HepG2 (cell line): ENCODE measurements at regions not wholly inside any gene's neighbourhood (a gene's known extent, or its start where the extent isn't known, plus 50 kb on each side); places are given as distances from the start of the nearest gene placed in this dataset.
A peak's percentile ranks its signal among the peaks of the same experiment; 100 is the strongest.

Experiments
- ATAC-seq: fragments of 200-7000 bp; cut with Tn5 transposase; 3 replicates; pipeline ENCODE4 v1.9.1; 2020; ENCODE audit warnings: mild to moderate bottlenecking, moderate library complexity
- BruUV-seq: library from RNA; stranded (reverse); fragments of 400-500 nt; replicated peaks from 2 replicates; lab custom pipeline; 2021; lab: Mats Ljungman, UMichigan
- CTCF ChIA-PET: fragments of 300-600 bp; formaldehyde crosslinking; extraction: SDS; loops from one replicate; lab custom pipeline; 2021; ENCODE audit warnings: low total read pairs, inconsistent platforms, low intra/inter-chr PET ratio; lab: Yijun Ruan, JAX
- POLR2A ChIA-PET: fragments of 350-600 bp; sonication (Branson Sonifier 250); formaldehyde crosslinking; loops from one replicate; lab custom pipeline; 2020; ENCODE audit warnings: antibody characterized with exemption, inconsistent platforms; lab: Yijun Ruan, JAX
- DNase-seq: peaks from one replicate; pipeline ENCODE4 v3.0.0-alpha.2; 2015; ENCODE audit warnings: low spot score
- FAIRE-seq: peaks from 3 replicates; lab custom pipeline; 2011; peaks lifted over from hg19 to GRCh38; lab: Jason Lieb, UNC
- H2AFZ ChIP-seq: one replicate; pipeline ENCODE4 v1.6.1; 2011; ENCODE audit warnings: low read length, inconsistent platforms
- H3K27ac ChIP-seq: fragments of 300-600 bp; 3 replicates; pipeline ENCODE4 v1.8.0; 2011; ENCODE audit warnings: mixed run types, mild to moderate bottlenecking, mixed read lengths, low read length, inconsistent platforms; ENCODE audit not compliant: insufficient read depth; ENCODE audit errors: extremely low read length
- H3K27me3 ChIP-seq, 2 experiments: fragments of 200-600 bp in 1 of 2; 2 replicates in 1 of 2; 3 replicates in 1 of 2; pipeline versions ENCODE4 v1.6.0 to v1.8.0; 2011; ENCODE audit warnings: low read length in 2 of 2, mild to moderate bottlenecking in 2 of 2, moderate library complexity in 2 of 2, inconsistent platforms in 1 of 2; ENCODE audit not compliant: insufficient read depth in 2 of 2, control insufficient read depth in 1 of 2
- H3K36me3 ChIP-seq, 2 experiments: fragments of 200-600 bp in 1 of 2; replicated peaks in 1 of 2; 2 replicates in 1 of 2; 3 replicates in 1 of 2; pipeline versions ENCODE4 v1.5.1 to v1.8.0; 2011; ENCODE audit warnings: low read length in 2 of 2, inconsistent platforms in 1 of 2; ENCODE audit not compliant: insufficient read depth in 2 of 2, control insufficient read depth in 1 of 2
- H3K4me1 ChIP-seq: 2 replicates; pipeline ENCODE4 v1.5.1; 2012; ENCODE audit warnings: low read length, inconsistent platforms; ENCODE audit not compliant: insufficient read depth
- H3K4me2 ChIP-seq: 2 replicates; pipeline ENCODE4 v1.6.0; 2011; ENCODE audit warnings: low read depth, low read length, inconsistent platforms
- H3K4me3 ChIP-seq, 3 experiments: fragments of 200-600 bp in 1 of 3; sonication (generic), shearing (Covaris generic) in 1 of 3; replicated peaks in 1 of 3; 2 replicates each; pipeline ENCODE4 v1.5.1; 2011 to 2016; ENCODE audit warnings: low read length in 3 of 3, inconsistent platforms in 2 of 3, low read depth in 2 of 3, mild to moderate bottlenecking in 2 of 3, control low read depth in 1 of 3, mixed read lengths in 1 of 3; ENCODE audit not compliant: insufficient read depth in 1 of 3
- H3K79me2 ChIP-seq: one replicate; pipeline ENCODE4 v1.6.1; 2011; ENCODE audit warnings: low read length, inconsistent platforms; ENCODE audit not compliant: insufficient read depth
- H3K9ac ChIP-seq: 2 replicates; pipeline ENCODE4 v1.6.0; 2011; ENCODE audit warnings: mild to moderate bottlenecking, low read depth, low read length, inconsistent platforms; ENCODE audit not compliant: insufficient read depth
- H3K9me3 ChIP-seq: 2 replicates; pipeline ENCODE4 v1.5.1; 2012; ENCODE audit warnings: mild to moderate bottlenecking, low read length
- H4K20me1 ChIP-seq: 2 replicates; pipeline ENCODE4 v1.6.0; 2011; ENCODE audit warnings: inconsistent platforms, mild to moderate bottlenecking, low read length, moderate library complexity; ENCODE audit not compliant: insufficient read depth
- BHLHE40 ChIP-seq: IDR thresholded peaks from 2 replicates; pipeline ENCODE4 v1.6.1; 2011; ENCODE audit warnings: low read length, improper control_type of control experiment
- NFE2L2 ChIP-seq: fragments of 150-350 bp; IDR thresholded peaks from 2 replicates; pipeline ENCODE4 v1.6.1; 2014; ENCODE audit warnings: low read length
- SETDB1 ChIP-seq: sonication (generic); formaldehyde crosslinking; IDR thresholded peaks from 2 replicates; pipeline ENCODE4 v1.5.1; 2020; ENCODE audit warnings: missing genetic modification reagents, mild to moderate bottlenecking, borderline replicate concordance
- TRIM22 ChIP-seq: fragments of 450-650 bp; IDR thresholded peaks from 2 replicates; pipeline ENCODE4 v1.6.1; 2017
- ZNF770 ChIP-seq: sonication (generic); formaldehyde crosslinking; IDR thresholded peaks from 2 replicates; pipeline ENCODE4 v1.5.0; 2020; ENCODE audit warnings: mild to moderate bottlenecking, missing genetic modification reagents
- WGBS: methylation state at CpG from one replicate; pipeline ENCODE4 v1.1.6; 2017; ENCODE audit warnings: low lambda C conversion rate; 5-methylcytosine and 5-hydroxymethylcytosine counted together
- in situ Hi-C: cut with HindIII; loops from 2 replicates; pipeline ENCODE4 v1.10.0; 2017; ENCODE audit warnings: low pct_unique_long_range_greater_than_20kb; ENCODE audit not compliant: extremely low pct_ligation_motif_present
- intact Hi-C: fragments of 100-400 bp; cut with micrococcal nuclease; formaldehyde crosslinking; loops from one replicate; pipeline ENCODE4 v1.10.0; 2022; ENCODE audit not compliant: unreplicated experiment
- TF ChIP-seq, protein P1 (sequence below): sonication (generic); formaldehyde crosslinking; IDR thresholded peaks from 2 replicates; pipeline ENCODE4 v1.5.1; 2020; ENCODE audit warnings: missing genetic modification reagents, mild to moderate bottlenecking, borderline replicate concordance

- no peak for TF ChIP-seq ZNF770
- TF ChIP-seq TRIM22: no peak
- TF ChIP-seq, protein P1, sequence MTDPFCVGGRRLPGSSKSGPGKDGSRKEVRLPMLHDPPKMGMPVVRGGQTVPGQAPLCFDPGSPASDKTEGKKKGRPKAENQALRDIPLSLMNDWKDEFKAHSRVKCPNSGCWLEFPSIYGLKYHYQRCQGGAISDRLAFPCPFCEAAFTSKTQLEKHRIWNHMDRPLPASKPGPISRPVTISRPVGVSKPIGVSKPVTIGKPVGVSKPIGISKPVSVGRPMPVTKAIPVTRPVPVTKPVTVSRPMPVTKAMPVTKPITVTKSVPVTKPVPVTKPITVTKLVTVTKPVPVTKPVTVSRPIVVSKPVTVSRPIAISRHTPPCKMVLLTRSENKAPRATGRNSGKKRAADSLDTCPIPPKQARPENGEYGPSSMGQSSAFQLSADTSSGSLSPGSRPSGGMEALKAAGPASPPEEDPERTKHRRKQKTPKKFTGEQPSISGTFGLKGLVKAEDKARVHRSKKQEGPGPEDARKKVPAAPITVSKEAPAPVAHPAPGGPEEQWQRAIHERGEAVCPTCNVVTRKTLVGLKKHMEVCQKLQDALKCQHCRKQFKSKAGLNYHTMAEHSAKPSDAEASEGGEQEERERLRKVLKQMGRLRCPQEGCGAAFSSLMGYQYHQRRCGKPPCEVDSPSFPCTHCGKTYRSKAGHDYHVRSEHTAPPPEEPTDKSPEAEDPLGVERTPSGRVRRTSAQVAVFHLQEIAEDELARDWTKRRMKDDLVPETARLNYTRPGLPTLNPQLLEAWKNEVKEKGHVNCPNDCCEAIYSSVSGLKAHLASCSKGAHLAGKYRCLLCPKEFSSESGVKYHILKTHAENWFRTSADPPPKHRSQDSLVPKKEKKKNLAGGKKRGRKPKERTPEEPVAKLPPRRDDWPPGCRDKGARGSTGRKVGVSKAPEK (CRISPR knock-in tag): no peak
Observed at GRCh38 chr4:1463927-1464540, 57.8 kb upstream of the NKX1-1 start (continued).

DNA sequence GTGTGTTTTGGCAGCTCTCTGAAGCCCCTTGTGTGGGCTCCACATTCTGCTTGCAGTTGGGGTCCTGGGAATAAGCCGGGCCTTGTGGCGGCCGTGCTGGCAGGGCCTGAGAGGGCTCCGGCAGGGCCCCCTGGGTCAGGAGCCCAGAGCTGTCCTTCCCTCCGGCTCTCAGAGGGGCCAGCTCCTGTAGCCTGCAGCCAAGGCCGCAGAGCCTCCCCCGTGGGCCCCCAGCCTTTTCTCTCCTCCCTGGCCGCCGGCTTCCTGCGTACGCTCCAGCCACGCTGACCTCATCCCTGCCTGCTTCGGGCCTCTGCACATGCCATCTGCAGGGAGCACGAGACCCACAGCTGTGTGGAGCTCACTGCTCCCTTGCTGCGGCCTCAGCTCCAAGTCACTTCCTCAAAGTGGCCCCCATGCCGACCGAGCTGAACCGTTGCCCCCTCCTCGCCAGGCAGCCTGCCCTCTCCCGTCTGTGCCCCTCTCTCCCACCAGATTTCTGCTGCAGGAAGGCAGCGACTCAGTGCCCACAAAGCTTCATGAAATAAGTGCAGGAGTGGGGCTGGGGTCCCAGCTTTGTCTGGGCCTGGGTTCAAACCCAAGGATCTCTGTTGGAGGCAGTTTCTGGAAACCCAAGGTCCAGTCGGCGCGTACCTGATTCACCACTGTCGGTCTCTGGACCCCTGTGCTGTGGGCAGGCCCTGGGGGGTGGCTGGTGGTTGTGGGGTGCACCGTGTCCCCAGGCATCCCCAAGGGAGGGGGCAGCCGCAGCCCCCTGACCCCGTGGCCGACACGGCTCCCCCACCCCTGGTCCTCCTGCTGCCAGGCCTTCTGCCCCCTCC is 57.1 kb upstream of the NKX1-1 start:
- no peak for TF ChIP-seq SETDB1 (CRISPR knock-in tag)
- peak; percentile 67 for TF ChIP-seq BHLHE40
- TF ChIP-seq NFE2L2: no peak
- no peak for DNase-seq
- Histone ChIP-seq H3K4me3 (no peak overlapping the region), H3K36me3 (no peaks in the 10 kb centered on the region), H3K9ac (no peak overlapping the region), H3K27ac (no peak overlapping the region), H3K79me2 (no peaks in the 10 kb centered on the region), H3K27me3 (peaks cover 18 to 72% of the 10 kb centered on the region in 2 experiments; a peak in 4 of 5 replicates), H2AFZ (no peak overlapping the region), H3K4me2 (no peak overlapping the region), H4K20me1 (no peaks in the 10 kb centered on the region), H3K9me3 (no peaks in the 10 kb centered on the region), H3K4me1 (no peaks in the 10 kb centered on the region)
- no TSS peak for BruUV-seq
- ATAC-seq: peak; percentile 25; the same call in 2 of the 3 replicates
- intact Hi-C loops: no loop called here
- WGBS: 47% methylated on average over 9 of the region's 30 CpGs
- ChIA-PET CTCF (no interaction called here), POLR2A (no interaction called here)
- FAIRE-seq: no peak
- in situ Hi-C loops: no loop called here
